ENCODE measurements at regions not wholly inside any gene's neighbourhood (a gene's known extent, or its start where the extent isn't known, plus 50 kb on each side); places are given as distances from the start of the nearest gene placed in this dataset.

GRCh38 chr12:104870797-104871196, 87.3 kb downstream of the SLC41A2 start:
- H3K56ac ChIP-seq (replicated peaks; ENCODE audit: insufficient read length, low read depth, low read length), result no peak overlapping the region
- CTCF ChIA-PET (ENCODE audit: partially characterized antibody), result no interaction called here
- TF ChIP-seq EP300 (IDR thresholded peaks at IDR 0.05; ENCODE audit: borderline replicate concordance in 1 of 2, low read depth in 2 of 2, low read length in 2 of 2) (no peak), ZNF274 (IDR thresholded peaks at IDR 0.05; ENCODE audit: borderline replicate concordance, extremely low read depth, low read length) (no peak), SAP30 (IDR thresholded peaks at IDR 0.05; ENCODE audit: insufficient read depth, insufficient replicate concordance, low read length) (no peak), TAF7 (optimal IDR thresholded peaks at IDR 0.05; ENCODE audit: borderline replicate concordance, low read depth, low read length) (no peak), BCL11A (IDR thresholded peaks at IDR 0.05; ENCODE audit: low read depth in 2 of 2, low read length in 2 of 2) (no peak), JUN (IDR thresholded peaks at IDR 0.05; ENCODE audit: low read depth, low read length) (no peak), TBP (IDR thresholded peaks at IDR 0.05; ENCODE audit: low read depth, low read length) (no peak), CTBP2 (IDR thresholded peaks at IDR 0.05; ENCODE audit: borderline replicate concordance, insufficient read depth, insufficient read length, low read length) (no peak), ATF2 (IDR thresholded peaks at IDR 0.05; ENCODE audit: low read length) (no peak), CTCF (IDR thresholded peaks at IDR 0.05; ENCODE audit: control extremely low read depth in 1 of 3, insufficient read depth in 1 of 3, low read depth in 1 of 3, low read length in 3 of 3) (no peak)

More at GRCh38 chr12:104870797-104871196, 87.3 kb downstream of the SLC41A2 start:
- H3K14ac ChIP-seq (ENCODE audit: insufficient read length), result no peak overlapping the region
- no peak overlapping the region for H2AFZ ChIP-seq (ENCODE audit: low read length)
- 74% methylated on average over 1 of the region's 1 CpG; no CpG with 5 or more reads in 1 of the 2 experiments for WGBS, 2 experiments (ENCODE audit: extremely low coverage in 1 of 2, insufficient coverage in 1 of 2, insufficient read length in 1 of 2, insufficient replicate concordance in 2 of 2, low coverage in 1 of 2, low lambda C conversion rate in 2 of 2, missing lambda C conversion rate in 1 of 2)
- H3K4ac ChIP-seq (replicated peaks; ENCODE audit: insufficient read length, low read depth, low read length), result no peak overlapping the region
- no peak overlapping the region for H3K4me3 ChIP-seq (ENCODE audit: extremely low read depth in 1 of 4, insufficient read depth in 2 of 4, low read depth in 3 of 4, low read length in 4 of 4)
- no peak overlapping the region for H4K91ac ChIP-seq (replicated peaks; ENCODE audit: insufficient read length, low read length)
- no peak for DNase-seq (ENCODE audit: low read depth in 1 of 2, low spot score in 2 of 2)
- no peaks in the 10 kb centered on the region for H3K27me3 ChIP-seq (replicated peaks in 1 of 4; ENCODE audit: control insufficient read depth in 3 of 4, extremely low read depth in 1 of 4, insufficient read depth in 3 of 4, low read length in 3 of 4)
- no peak overlapping the region for H2BK12ac ChIP-seq (ENCODE audit: low read depth, low read length)
- FAIRE-seq, result no peak
- H4K5ac ChIP-seq (ENCODE audit: insufficient read length, low read depth, low read length), result no peak overlapping the region
- no peaks in the 10 kb centered on the region for H3K4me1 ChIP-seq (replicated peaks in 1 of 4; ENCODE audit: control insufficient read depth in 3 of 4, insufficient read depth in 4 of 4, low read length in 3 of 4)
- no peak overlapping the region for H3K4me2 ChIP-seq (ENCODE audit: insufficient read depth in 1 of 2, low read depth in 2 of 2, low read length in 2 of 2)
- 0 out of 4 replicates have a peak, but pooled peaks cover 0 to 3% of the 10 kb centered on the region in 2 experiments for H3K9me3 ChIP-seq (ENCODE audit: insufficient read depth in 2 of 2, low read depth in 1 of 2, low read length in 1 of 2)
- no peaks in the 10 kb centered on the region for H3K23me2 ChIP-seq (ENCODE audit: low read depth, low read length)
- no peak overlapping the region for H3K27ac ChIP-seq (ENCODE audit: low read depth, low read length)
- no peak overlapping the region for H2BK120ac ChIP-seq (replicated peaks; ENCODE audit: low read depth, low read length)
- H4K8ac ChIP-seq (ENCODE audit: extremely low read depth, insufficient read depth, low read length), result no peak overlapping the region
- no peaks in the 10 kb centered on the region for H4K20me1 ChIP-seq (replicated peaks in 1 of 2; ENCODE audit: control insufficient read depth in 1 of 2, insufficient read depth in 2 of 2, low read length in 2 of 2)
- no peaks in the 10 kb centered on the region for H3K79me1 ChIP-seq (ENCODE audit: low read depth, low read length)
- H2BK20ac ChIP-seq (ENCODE audit: low read length), result no peak overlapping the region
- H3K9ac ChIP-seq (replicated peaks in 1 of 4; ENCODE audit: extremely low read depth in 1 of 4, low read depth in 3 of 4, low read length in 3 of 4), result no peak overlapping the region
- H2BK5ac ChIP-seq (ENCODE audit: low read depth, low read length), result no peak overlapping the region
- no peak overlapping the region for H2AK5ac ChIP-seq (ENCODE audit: low read depth, low read length)
- H3K79me2 ChIP-seq (ENCODE audit: control insufficient read depth in 1 of 2, insufficient read depth in 2 of 2, low read length in 2 of 2), result no peaks in the 10 kb centered on the region
- no peaks in the 10 kb centered on the region for H3K36me3 ChIP-seq (ENCODE audit: control insufficient read depth in 2 of 4, insufficient read depth in 4 of 4, low read length in 3 of 4)
- H3K18ac ChIP-seq (ENCODE audit: extremely low read depth, low read length), result no peak overlapping the region
- no peak overlapping the region for H3K23ac ChIP-seq (ENCODE audit: insufficient read length)
- no peak overlapping the region for H2BK15ac ChIP-seq (ENCODE audit: low read length)
- POLR2A ChIA-PET (ENCODE audit: partially characterized antibody), result no interaction called here

Measured in H1 (cell line).